ENCODE measurements at regions not wholly inside any gene's neighbourhood (a gene's known extent, or its start where the extent isn't known, plus 50 kb on each side); places are given as distances from the start of the nearest gene placed in this dataset.

DNA sequence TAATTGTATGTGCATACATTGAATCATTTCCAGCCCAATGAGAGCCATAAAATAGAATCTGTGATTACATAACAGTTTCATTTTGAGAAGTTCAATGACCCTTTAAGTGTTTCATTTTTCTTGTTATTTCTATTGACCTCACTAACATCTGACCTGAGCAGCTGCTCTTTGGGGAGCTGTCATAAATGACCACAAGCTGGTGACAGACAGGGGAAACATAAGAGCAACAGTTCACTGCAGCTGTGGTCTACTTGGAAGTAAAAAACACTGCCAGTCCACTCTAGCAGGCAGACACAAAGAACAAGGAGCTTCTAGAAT, 265.4 kb downstream of the DTWD2 start (continued):
- TF ChIP-seq ZNF532 (CRISPR knock-in tag; IDR thresholded peaks at IDR 0.05; ENCODE audit: borderline replicate concordance) (no peak), CBFB (CRISPR knock-in tag; IDR thresholded peaks at IDR 0.05; ENCODE audit: low read depth) (no peak), NR2C2 (CRISPR knock-in tag; IDR thresholded peaks at IDR 0.05) (no peak), ZNF317 (CRISPR knock-in tag; IDR thresholded peaks at IDR 0.05; ENCODE audit: borderline replicate concordance, low read depth) (no peak), GTF2I (CRISPR knock-in tag; conservative IDR thresholded peaks at IDR 0.05) (no peak), FOXJ3 (CRISPR knock-in tag; IDR thresholded peaks at IDR 0.05; ENCODE audit: borderline replicate concordance) (no peak), OVOL2 (CRISPR knock-in tag; IDR thresholded peaks at IDR 0.05; ENCODE audit: borderline replicate concordance) (no peak), RORB (CRISPR knock-in tag; IDR thresholded peaks at IDR 0.05) (no peak), ESRRA (CRISPR knock-in tag; IDR thresholded peaks at IDR 0.05; ENCODE audit: borderline replicate concordance) (no peak), FOXK1 (CRISPR knock-in tag; IDR thresholded peaks at IDR 0.05) (no peak)

DNA sequence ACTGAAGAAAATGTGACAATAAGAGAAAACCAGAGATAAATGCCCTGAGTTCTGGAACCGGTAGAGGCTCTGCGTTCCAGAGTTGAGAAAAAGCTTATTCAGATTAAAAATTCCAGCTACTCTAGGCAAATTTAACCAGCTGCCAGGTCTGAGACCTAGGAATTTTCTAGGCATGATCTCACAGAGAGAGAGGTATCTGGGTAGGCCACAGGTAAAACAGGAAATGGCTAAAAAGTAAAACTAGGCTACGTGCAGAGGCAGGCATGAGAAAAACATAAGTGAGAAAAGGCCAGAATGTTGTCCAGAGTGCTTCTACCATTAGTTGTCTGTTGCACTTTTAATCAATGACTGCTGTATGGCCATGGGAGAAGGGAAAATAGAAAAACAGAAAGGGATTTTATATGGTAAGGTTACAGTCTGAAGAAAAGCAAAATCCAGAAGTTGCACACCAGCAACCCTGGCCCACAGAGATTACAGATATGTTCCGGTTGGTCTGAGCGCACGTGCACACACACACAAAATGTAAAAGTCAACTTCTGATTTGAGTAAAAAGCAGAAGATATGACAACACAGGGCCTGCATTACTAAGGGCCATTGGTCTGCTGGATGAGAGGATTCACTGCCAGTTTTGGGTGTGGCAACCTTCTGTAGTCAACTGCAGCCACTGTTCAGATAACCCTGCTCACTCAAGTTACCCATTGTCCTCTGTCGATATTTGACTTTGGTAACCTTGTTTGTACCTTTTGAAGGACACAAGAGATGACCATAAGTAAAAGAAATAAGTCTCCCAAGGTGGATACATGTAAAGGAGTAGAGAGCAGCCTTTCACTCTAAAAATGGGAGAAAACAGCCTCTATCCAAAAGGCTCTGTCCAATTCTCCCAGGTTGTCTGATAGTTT, 266.0 kb downstream of the DTWD2 start:
- H3K27me3 Mint-ChIP-seq (ENCODE audit: low read depth), result no peaks in the 10 kb centered on the region
- ATAC-seq (no peak), DNase-seq (ENCODE audit: low spot score) (no peak)
- ChIA-PET CTCF (interaction anchor here (0.6 kb wide), 1 partner anchor 63 kb away, joined by 3 read pairs; no protein-coding TSS in a partner anchor), POLR2A (no interaction called here)
- no peak overlapping the region for H3K27ac Mint-ChIP-seq
- no peak overlapping the region for H3K4me3 Mint-ChIP-seq
- peaks cover 6% of the 10 kb centered on the region; the same call in 1 of the 2 replicates for H3K36me3 Mint-ChIP-seq
- TF ChIP-seq, protein P1, sequence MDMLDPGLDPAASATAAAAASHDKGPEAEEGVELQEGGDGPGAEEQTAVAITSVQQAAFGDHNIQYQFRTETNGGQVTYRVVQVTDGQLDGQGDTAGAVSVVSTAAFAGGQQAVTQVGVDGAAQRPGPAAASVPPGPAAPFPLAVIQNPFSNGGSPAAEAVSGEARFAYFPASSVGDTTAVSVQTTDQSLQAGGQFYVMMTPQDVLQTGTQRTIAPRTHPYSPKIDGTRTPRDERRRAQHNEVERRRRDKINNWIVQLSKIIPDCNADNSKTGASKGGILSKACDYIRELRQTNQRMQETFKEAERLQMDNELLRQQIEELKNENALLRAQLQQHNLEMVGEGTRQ (CRISPR knock-in tag; IDR thresholded peaks at IDR 0.05), result no peak
- TF ChIP-seq NR2C2 (CRISPR knock-in tag; IDR thresholded peaks at IDR 0.05), result no peak
- H3K4me1 Mint-ChIP-seq, result peaks cover 5% of the 10 kb centered on the region
- peaks cover 19% of the 10 kb centered on the region for H3K9me3 Mint-ChIP-seq

DNA sequence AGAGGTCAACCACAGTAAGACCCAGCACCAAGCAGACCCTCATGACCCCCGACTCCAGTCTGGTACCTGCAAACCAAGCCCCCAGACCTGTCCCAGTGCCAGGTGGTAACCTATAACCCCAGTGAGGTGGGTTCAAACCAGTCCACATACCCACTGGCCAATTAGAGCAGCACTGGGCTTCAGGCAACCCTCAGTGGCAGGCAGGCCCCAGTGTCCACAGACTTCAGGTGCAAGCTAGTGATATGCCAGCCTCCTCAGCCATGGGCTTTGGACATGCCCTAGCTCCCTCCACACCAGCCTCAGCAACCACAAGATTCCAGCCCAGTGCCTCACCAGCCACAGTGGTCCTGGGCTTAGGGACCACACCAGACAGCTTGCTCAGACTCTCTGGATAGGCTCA, 276.6 kb downstream of the DTWD2 start:
- Mint-ChIP-seq H3K27ac (no peak overlapping the region), H3K9me3 (peaks cover 35% of the 10 kb centered on the region), H3K27me3 (ENCODE audit: low read depth) (no peaks in the 10 kb centered on the region; the same call in 1 of the 2 replicates), H3K4me1 (no peaks in the 10 kb centered on the region), H3K36me3 (peaks cover 7% of the 10 kb centered on the region), H3K4me3 (no peak overlapping the region)
- ATAC-seq, result no peak
- DNase-seq (ENCODE audit: low spot score), result no peak
- CTCF ChIA-PET, result no interaction called here
- POLR2A ChIA-PET, result no interaction called here
- TF ChIP-seq, protein P2, sequence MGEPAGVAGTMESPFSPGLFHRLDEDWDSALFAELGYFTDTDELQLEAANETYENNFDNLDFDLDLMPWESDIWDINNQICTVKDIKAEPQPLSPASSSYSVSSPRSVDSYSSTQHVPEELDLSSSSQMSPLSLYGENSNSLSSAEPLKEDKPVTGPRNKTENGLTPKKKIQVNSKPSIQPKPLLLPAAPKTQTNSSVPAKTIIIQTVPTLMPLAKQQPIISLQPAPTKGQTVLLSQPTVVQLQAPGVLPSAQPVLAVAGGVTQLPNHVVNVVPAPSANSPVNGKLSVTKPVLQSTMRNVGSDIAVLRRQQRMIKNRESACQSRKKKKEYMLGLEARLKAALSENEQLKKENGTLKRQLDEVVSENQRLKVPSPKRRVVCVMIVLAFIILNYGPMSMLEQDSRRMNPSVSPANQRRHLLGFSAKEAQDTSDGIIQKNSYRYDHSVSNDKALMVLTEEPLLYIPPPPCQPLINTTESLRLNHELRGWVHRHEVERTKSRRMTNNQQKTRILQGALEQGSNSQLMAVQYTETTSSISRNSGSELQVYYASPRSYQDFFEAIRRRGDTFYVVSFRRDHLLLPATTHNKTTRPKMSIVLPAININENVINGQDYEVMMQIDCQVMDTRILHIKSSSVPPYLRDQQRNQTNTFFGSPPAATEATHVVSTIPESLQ (CRISPR knock-in tag; IDR thresholded peaks at IDR 0.05), result no peak
- TF ChIP-seq CBFB (CRISPR knock-in tag; IDR thresholded peaks at IDR 0.05; ENCODE audit: low read depth) (no peak), CREM (CRISPR knock-in tag; IDR thresholded peaks at IDR 0.05) (no peak), ZNF532 (CRISPR knock-in tag; IDR thresholded peaks at IDR 0.05; ENCODE audit: borderline replicate concordance) (no peak), MAX (CRISPR knock-in tag; IDR thresholded peaks at IDR 0.05) (no peak), SP1 (CRISPR knock-in tag; conservative IDR thresholded peaks at IDR 0.05) (no peak), CREB1 (CRISPR knock-in tag; IDR thresholded peaks at IDR 0.05) (no peak), SMAD4 (CRISPR knock-in tag; IDR thresholded peaks at IDR 0.05) (no peak), MLX (CRISPR knock-in tag; IDR thresholded peaks at IDR 0.05) (no peak)
